Lung (tissue), 11 donors: ENCODE measurements at regions not wholly inside any gene's neighbourhood (a gene's known extent, or its start where the extent isn't known, plus 50 kb on each side); places are given as distances from the start of the nearest gene placed in this dataset.

Source experiments
- ATAC-seq: fragments of 200-7000 bp; cut with Tn5 transposase; one replicate; pipeline ENCODE4 v1.9.1; 2020; ENCODE audit warnings: moderate number of reproducible peaks; ENCODE audit not compliant: insufficient read depth, low FRiP score
- DNase-seq, 3 donors: peaks; one replicate each; pipeline ENCODE4 v3.0.0-alpha.2; 2013 to 2017
- H3K27ac ChIP-seq, 2 donors: one replicate each; pipeline ENCODE4 v1.5.1; 2013; ENCODE audit warnings: mild to moderate bottlenecking in 2 of 2, moderate library complexity in 2 of 2, control low read depth in 1 of 2, inconsistent platforms in 1 of 2, low read depth in 1 of 2, low read length in 1 of 2
- H3K27me3 ChIP-seq, 3 donors: one replicate each; pipeline ENCODE4 v1.5.1; 2013; ENCODE audit warnings: low read length in 2 of 3; ENCODE audit not compliant: control insufficient read depth in 3 of 3, insufficient read depth in 3 of 3
- H3K36me3 ChIP-seq, 4 donors: one replicate each; pipeline ENCODE4 v1.5.1; 2013; ENCODE audit warnings: low read length in 4 of 4, mild to moderate bottlenecking in 1 of 4, moderate library complexity in 1 of 4; ENCODE audit not compliant: control insufficient read depth in 4 of 4, insufficient read depth in 4 of 4
- H3K4me1 ChIP-seq, 5 donors: one replicate each; pipeline ENCODE4 v1.5.1; 2013; ENCODE audit warnings: low read length in 5 of 5, mild to moderate bottlenecking in 2 of 5, moderate library complexity in 1 of 5; ENCODE audit not compliant: control insufficient read depth in 5 of 5, insufficient read depth in 5 of 5
- H3K4me3 ChIP-seq: one replicate; pipeline ENCODE4 v1.5.1; 2013; ENCODE audit warnings: mild to moderate bottlenecking, control low read depth, moderate library complexity
- H3K9ac ChIP-seq, 2 donors: one replicate each; pipeline ENCODE4 v1.5.1; 2013; ENCODE audit warnings: low read length in 2 of 2, control low read depth in 1 of 2; ENCODE audit not compliant: insufficient read depth in 1 of 2
- H3K9me3 ChIP-seq, 4 donors: one replicate each; pipeline ENCODE4 v1.5.1; 2013; ENCODE audit warnings: low read length in 3 of 4, mild to moderate bottlenecking in 1 of 4, moderate library complexity in 1 of 4; ENCODE audit not compliant: control insufficient read depth in 4 of 4, insufficient read depth in 3 of 4
- CTCF ChIP-seq: IDR thresholded peaks from 2 replicates; pipeline ENCODE4 v1.5.1; 2012; ENCODE audit warnings: mild to moderate bottlenecking; ENCODE audit errors: control extremely low read depth, extremely low read depth
- WGBS, 2 donors: extraction: QIAGEN DNeasy Blood & Tissue Kit; methylation state at CpG; one replicate each; pipeline ENCODE4 v1.1.7; 2013; 5-methylcytosine and 5-hydroxymethylcytosine counted together
- donor health status: control.
- donor health status: control.
- donor health status: Bipolar disorder and iron deficiency.
- donor health status: healthy.
- donor health status: DM: yes; HTN: yes; CAD: no.

GRCh38 chr5:58149746-58150145, 310.1 kb downstream of the PLK2 start:
- no peak overlapping the region for H3K4me3 ChIP-seq
- DNase-seq = no peak
- H3K4me1 ChIP-seq = peaks cover 0 to 3% (median 0%) of the 10 kb centered on the region in 5 donors
- no peak overlapping the region for H3K27ac ChIP-seq
- peak; percentile 51 for ATAC-seq
- H3K27me3 ChIP-seq = no peaks in the 10 kb centered on the region
- no peaks in the 10 kb centered on the region for H3K9me3 ChIP-seq
- TF ChIP-seq CTCF = no peak
- no peak overlapping the region for H3K9ac ChIP-seq
- WGBS, 2 donors = 71 to 86% methylated on average over 4 of the region's 4 CpGs
- no peaks in the 10 kb centered on the region for H3K36me3 ChIP-seq

GRCh38 chr5:58149345-58149744, 310.5 kb downstream of the PLK2 start:
- no peaks in the 10 kb centered on the region for H3K36me3 ChIP-seq
- H3K9me3 ChIP-seq = no peaks in the 10 kb centered on the region
- TF ChIP-seq CTCF = no peak
- H3K4me1 ChIP-seq = peaks cover 0 to 3% (median 0%) of the 10 kb centered on the region in 5 donors
- no peak overlapping the region for H3K9ac ChIP-seq
- DNase-seq (no peak), ATAC-seq (peak; percentile 51)
- H3K4me3 ChIP-seq = no peak overlapping the region
- H3K27me3 ChIP-seq = no peaks in the 10 kb centered on the region
- WGBS, 2 donors = 73 to 77% methylated on average over 3 of the region's 3 CpGs
- H3K27ac ChIP-seq = no peak overlapping the region

GRCh38 chr5:58148254-58148775, 311.6 kb downstream of the PLK2 start:
- H3K27ac ChIP-seq = no peak overlapping the region
- H3K4me3 ChIP-seq = no peak overlapping the region
- no peaks in the 10 kb centered on the region for H3K27me3 ChIP-seq
- peaks cover 0 to 5% (median 0%) of the 10 kb centered on the region in 5 donors for H3K4me1 ChIP-seq
- H3K9me3 ChIP-seq = no peaks in the 10 kb centered on the region
- DNase-seq (no peak), ATAC-seq (no peak)
- TF ChIP-seq CTCF = no peak
- no peaks in the 10 kb centered on the region for H3K36me3 ChIP-seq
- H3K9ac ChIP-seq = no peak overlapping the region

- no peaks in the 10 kb centered on the region for H3K27me3 ChIP-seq
- H3K9ac ChIP-seq = no peak overlapping the region
- no peak overlapping the region for H3K4me3 ChIP-seq
- no peak for DNase-seq
- no peak for ATAC-seq
- no peak for TF ChIP-seq CTCF
- H3K9me3 ChIP-seq = no peaks in the 10 kb centered on the region
- H3K4me1 ChIP-seq = peaks cover 0 to 5% (median 0%) of the 10 kb centered on the region in 5 donors
- WGBS, 2 donors = 92 to 96% methylated on average over 11 of the region's 11 CpGs
- H3K36me3 ChIP-seq = no peaks in the 10 kb centered on the region
- no peak overlapping the region for H3K27ac ChIP-seq
Measured at GRCh38 chr5:58145397-58145934, 314.4 kb downstream of the PLK2 start.
